ENCODE measurements at regions not wholly inside any gene's neighbourhood (a gene's known extent, or its start where the extent isn't known, plus 50 kb on each side); places are given as distances from the start of the nearest gene placed in this dataset.

GRCh38 chr2:119104414-119104813, 54.1 kb downstream of the C1QL2 start:
- no peaks in the 10 kb centered on the region for H3K27me3 Mint-ChIP-seq
- no peaks in the 10 kb centered on the region for H3K4me1 Mint-ChIP-seq
- CTCF ChIA-PET = no interaction called here
- DNase-seq (no peak), ATAC-seq (no peak)
- H3K9me3 Mint-ChIP-seq (ENCODE audit: low read depth) = no peaks in the 10 kb centered on the region
- H3K27ac Mint-ChIP-seq = no peak overlapping the region
- no peaks in the 10 kb centered on the region for H3K36me3 Mint-ChIP-seq
- no peak overlapping the region for H3K4me3 Mint-ChIP-seq

GRCh38 chr2:119102964-119103363, 55.6 kb downstream of the C1QL2 start:
- no peak for DNase-seq
- ATAC-seq = no peak
- Mint-ChIP-seq H3K36me3 (no peaks in the 10 kb centered on the region), H3K27ac (no peak overlapping the region), H3K4me3 (no peak overlapping the region), H3K27me3 (no peaks in the 10 kb centered on the region), H3K9me3 (ENCODE audit: low read depth) (no peaks in the 10 kb centered on the region), H3K4me1 (no peaks in the 10 kb centered on the region)
- CTCF ChIA-PET = no interaction called here

DNA sequence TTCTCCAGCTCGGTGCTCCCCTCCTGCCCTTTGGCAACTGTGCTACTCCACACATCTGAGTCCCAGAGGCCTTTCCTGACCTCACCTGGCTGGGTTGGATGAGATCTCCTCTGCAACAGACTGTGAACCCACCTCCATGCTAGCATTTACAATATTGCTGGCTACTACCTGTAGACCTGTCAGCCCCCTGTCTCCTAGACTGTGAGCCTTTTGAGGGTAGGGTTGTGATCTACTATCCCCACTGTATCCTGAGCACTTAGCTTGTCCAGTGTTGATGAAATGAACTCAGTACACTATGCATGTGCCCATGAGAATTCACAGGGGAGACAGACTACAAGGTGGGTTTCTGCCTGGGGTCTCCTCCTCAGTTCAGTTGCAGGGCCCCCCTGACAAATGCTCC, 70.1 kb downstream of the C1QL2 start:
- ATAC-seq = no peak
- CTCF ChIA-PET = no interaction called here
- DNase-seq = no peak
- H3K27me3 Mint-ChIP-seq = no peaks in the 10 kb centered on the region
- no peaks in the 10 kb centered on the region for H3K9me3 Mint-ChIP-seq (ENCODE audit: low read depth)
- no peaks in the 10 kb centered on the region for H3K36me3 Mint-ChIP-seq
- no peak overlapping the region for H3K27ac Mint-ChIP-seq
- H3K4me1 Mint-ChIP-seq = no peaks in the 10 kb centered on the region
- no peak overlapping the region for H3K4me3 Mint-ChIP-seq

GRCh38 chr2:119086327-119086726, 72.2 kb downstream of the C1QL2 start:
- Mint-ChIP-seq H3K9me3 (ENCODE audit: low read depth) (no peaks in the 10 kb centered on the region), H3K27me3 (no peaks in the 10 kb centered on the region), H3K27ac (no peak overlapping the region), H3K4me3 (no peak overlapping the region), H3K36me3 (no peaks in the 10 kb centered on the region), H3K4me1 (no peaks in the 10 kb centered on the region)
- DNase-seq = no peak
- ATAC-seq = no peak
- CTCF ChIA-PET = no interaction called here

DNA sequence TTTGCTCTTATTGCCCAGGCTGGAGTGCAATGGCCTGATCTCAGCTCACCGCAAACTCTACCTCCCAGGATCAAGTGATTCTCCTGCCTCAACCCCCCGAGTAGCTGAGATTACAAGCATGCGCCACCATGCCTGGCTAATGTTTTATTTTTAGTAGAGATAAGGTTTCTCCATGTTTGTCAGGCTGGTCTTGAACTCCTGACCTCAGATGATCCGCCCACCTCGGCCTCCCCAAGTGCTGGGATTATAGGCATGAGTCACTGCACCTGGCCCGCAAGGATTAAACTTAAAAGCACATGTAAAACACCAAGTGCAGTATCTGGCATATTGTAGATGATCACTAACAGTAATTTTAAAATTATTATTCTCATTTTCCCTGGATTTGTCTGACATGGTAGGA, 72.9 kb downstream of the C1QL2 start:
- Mint-ChIP-seq H3K9me3 (ENCODE audit: low read depth) (no peaks in the 10 kb centered on the region), H3K4me1 (no peaks in the 10 kb centered on the region), H3K27me3 (no peaks in the 10 kb centered on the region), H3K4me3 (no peak overlapping the region), H3K36me3 (no peaks in the 10 kb centered on the region), H3K27ac (no peak overlapping the region)
- DNase-seq (no peak), ATAC-seq (no peak)
- CTCF ChIA-PET = no interaction called here

DNA sequence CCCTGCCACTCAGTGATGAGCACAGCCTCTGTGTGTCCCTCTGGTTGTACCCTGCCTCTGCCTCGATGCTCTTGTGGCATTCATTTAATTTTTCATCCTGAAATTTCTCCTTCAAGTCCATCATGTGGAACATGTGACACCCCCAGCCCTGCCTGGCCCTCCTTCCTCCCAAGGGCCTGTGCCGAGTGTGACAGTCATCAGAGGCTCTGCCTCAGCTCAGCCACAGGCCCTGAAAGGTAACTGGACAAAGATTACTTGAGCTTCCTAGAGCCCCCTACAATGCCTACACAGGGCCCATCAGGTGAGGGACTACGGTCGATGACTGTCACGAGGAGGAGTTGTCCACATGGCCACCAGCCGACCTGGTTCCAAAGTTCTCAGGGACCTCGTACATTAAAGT, 75.1 kb downstream of the C1QL2 start:
- CTCF ChIA-PET = no interaction called here
- no peak overlapping the region for H3K4me3 Mint-ChIP-seq
- no peak for DNase-seq

DNA sequence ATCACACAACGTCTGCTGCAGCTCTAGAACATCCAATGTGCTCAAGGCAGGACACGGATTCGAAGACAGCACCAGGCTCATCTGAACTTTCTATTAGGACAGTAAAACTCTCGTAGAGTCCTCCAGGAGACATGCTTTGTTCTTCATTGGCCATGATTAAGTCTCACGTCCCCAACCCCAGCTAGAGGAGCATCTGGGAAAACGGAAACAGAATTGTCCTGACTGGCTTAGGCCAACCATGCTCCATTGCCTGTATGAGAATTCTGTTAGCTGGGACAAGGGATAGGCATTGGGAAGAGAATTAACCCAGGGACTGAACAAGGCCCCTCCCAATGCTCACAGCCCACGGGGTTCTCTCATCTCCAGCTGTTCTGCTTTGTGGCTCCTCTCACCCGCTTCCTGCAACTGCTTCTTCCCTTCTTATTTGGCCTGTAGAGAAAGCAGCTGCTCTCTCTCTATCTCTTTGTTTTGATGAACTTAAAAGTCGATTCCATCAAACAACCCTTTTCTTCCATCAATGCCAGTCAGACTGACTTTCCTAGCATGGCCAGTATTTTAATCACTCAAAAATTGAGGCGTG, 75.6 kb downstream of the C1QL2 start:
- DNase-seq (no peak), ATAC-seq (no peak)
- no peaks in the 10 kb centered on the region for H3K9me3 Mint-ChIP-seq (ENCODE audit: low read depth)
- no peaks in the 10 kb centered on the region for H3K27me3 Mint-ChIP-seq
- CTCF ChIA-PET = no interaction called here
- H3K27ac Mint-ChIP-seq = no peak overlapping the region
- no peak overlapping the region for H3K4me3 Mint-ChIP-seq
- H3K36me3 Mint-ChIP-seq = no peaks in the 10 kb centered on the region
- H3K4me1 Mint-ChIP-seq = no peaks in the 10 kb centered on the region

More for the DNA sequence above, 75.1 kb downstream of the C1QL2 start:
- H3K4me1 Mint-ChIP-seq = no peaks in the 10 kb centered on the region
- H3K27ac Mint-ChIP-seq = no peak overlapping the region
- ATAC-seq = no peak
- H3K9me3 Mint-ChIP-seq (ENCODE audit: low read depth) = no peaks in the 10 kb centered on the region
- H3K36me3 Mint-ChIP-seq = no peaks in the 10 kb centered on the region
- no peaks in the 10 kb centered on the region for H3K27me3 Mint-ChIP-seq

DNA sequence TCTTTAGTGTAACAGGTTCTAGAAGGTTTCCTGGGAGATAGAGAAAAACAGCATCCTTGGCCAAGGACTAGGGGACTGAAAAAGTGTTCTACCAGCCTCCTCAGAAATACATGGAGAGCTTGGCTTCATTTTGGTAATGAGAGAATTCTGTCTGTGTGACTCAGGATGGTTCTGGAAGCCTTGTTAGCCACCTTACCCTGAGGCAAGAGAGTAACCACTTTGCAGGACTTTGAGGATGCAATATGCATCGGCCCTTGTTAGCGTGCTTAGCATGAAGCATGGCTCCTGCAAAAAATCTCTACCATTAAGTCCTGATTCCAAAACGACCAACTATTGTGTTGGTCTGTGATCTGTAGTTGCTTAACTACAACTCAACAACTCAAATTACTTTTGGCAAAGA, 79.8 kb downstream of the C1QL2 start:
- H3K9me3 Mint-ChIP-seq (ENCODE audit: low read depth) = no peaks in the 10 kb centered on the region
- H3K4me3 Mint-ChIP-seq = no peak overlapping the region
- no peaks in the 10 kb centered on the region for H3K36me3 Mint-ChIP-seq
- H3K27me3 Mint-ChIP-seq = no peaks in the 10 kb centered on the region
- ATAC-seq = no peak
- no peak for DNase-seq
- no peaks in the 10 kb centered on the region for H3K4me1 Mint-ChIP-seq
- CTCF ChIA-PET = no interaction called here
- no peak overlapping the region for H3K27ac Mint-ChIP-seq

GRCh38 chr2:119076713-119077112, 81.8 kb downstream of the C1QL2 start:
- CTCF ChIA-PET = no interaction called here
- Mint-ChIP-seq H3K4me1 (no peaks in the 10 kb centered on the region), H3K27me3 (no peaks in the 10 kb centered on the region), H3K36me3 (no peaks in the 10 kb centered on the region), H3K4me3 (no peak overlapping the region), H3K9me3 (ENCODE audit: low read depth) (no peaks in the 10 kb centered on the region), H3K27ac (no peak overlapping the region)
- no peak for ATAC-seq
- DNase-seq = no peak

DNA sequence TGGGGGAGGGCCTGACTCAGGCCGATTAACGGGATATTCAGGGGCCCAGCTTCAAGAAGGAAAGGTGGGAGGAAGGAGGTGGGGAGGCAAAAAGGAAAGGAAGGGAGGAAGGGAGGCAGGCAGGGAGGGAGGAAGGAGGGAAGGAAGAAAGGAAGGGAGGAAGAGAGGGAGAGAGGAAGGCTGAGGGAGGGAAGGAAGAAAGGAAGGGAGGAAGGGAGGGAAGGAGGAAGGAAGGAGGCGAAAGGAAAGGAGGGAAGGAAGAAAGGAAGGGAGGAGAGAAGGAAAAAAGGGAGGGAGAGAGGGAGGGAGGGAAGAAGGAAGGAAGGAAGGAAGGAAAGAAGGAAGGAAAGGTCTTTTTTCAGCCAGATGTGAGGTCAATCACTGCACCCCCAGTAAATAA, 85.3 kb downstream of the C1QL2 start:
- H3K36me3 Mint-ChIP-seq = no peaks in the 10 kb centered on the region
- ATAC-seq = no peak
- no peak overlapping the region for H3K27ac Mint-ChIP-seq
- DNase-seq = no peak
- no peak overlapping the region for H3K4me3 Mint-ChIP-seq
- no peaks in the 10 kb centered on the region for H3K4me1 Mint-ChIP-seq
- H3K9me3 Mint-ChIP-seq (ENCODE audit: low read depth) = no peaks in the 10 kb centered on the region
- CTCF ChIA-PET = no interaction called here
- no peaks in the 10 kb centered on the region for H3K27me3 Mint-ChIP-seq

GRCh38 chr2:119071476-119071875, 87.1 kb downstream of the C1QL2 start:
- H3K9me3 Mint-ChIP-seq (ENCODE audit: low read depth) = no peaks in the 10 kb centered on the region
- H3K4me1 Mint-ChIP-seq = no peaks in the 10 kb centered on the region
- H3K36me3 Mint-ChIP-seq = no peaks in the 10 kb centered on the region
- no peak for DNase-seq
- no peak for ATAC-seq
- no peak overlapping the region for H3K4me3 Mint-ChIP-seq
- no peak overlapping the region for H3K27ac Mint-ChIP-seq
- CTCF ChIA-PET = no interaction called here
- H3K27me3 Mint-ChIP-seq = no peaks in the 10 kb centered on the region

DNA sequence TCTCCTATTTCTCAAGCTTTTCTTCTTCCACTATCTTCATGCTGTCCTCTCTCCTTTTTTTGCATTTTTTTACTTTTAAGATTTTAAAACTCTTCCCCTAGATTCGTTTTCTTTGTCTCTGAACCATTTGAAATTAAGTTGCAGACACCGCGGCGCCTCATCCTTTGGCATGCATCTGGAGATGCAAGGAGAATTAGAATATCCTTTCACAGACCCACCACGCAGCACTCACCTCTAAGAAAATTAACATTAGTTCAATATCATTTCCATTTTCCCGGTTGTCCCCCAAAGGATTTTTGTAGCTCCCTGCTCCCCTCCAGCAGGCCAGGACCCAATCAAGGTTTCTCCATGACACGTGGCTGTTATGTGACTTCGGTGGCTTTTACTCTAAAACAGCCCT, 88.8 kb downstream of the C1QL2 start:
- CTCF ChIA-PET = no interaction called here
- no peaks in the 10 kb centered on the region for H3K27me3 Mint-ChIP-seq
- DNase-seq (no peak), ATAC-seq (no peak)
- H3K9me3 Mint-ChIP-seq (ENCODE audit: low read depth) = no peaks in the 10 kb centered on the region
- H3K36me3 Mint-ChIP-seq = no peaks in the 10 kb centered on the region
- H3K4me1 Mint-ChIP-seq = no peaks in the 10 kb centered on the region
- no peak overlapping the region for H3K4me3 Mint-ChIP-seq
- H3K27ac Mint-ChIP-seq = no peak overlapping the region

DNA sequence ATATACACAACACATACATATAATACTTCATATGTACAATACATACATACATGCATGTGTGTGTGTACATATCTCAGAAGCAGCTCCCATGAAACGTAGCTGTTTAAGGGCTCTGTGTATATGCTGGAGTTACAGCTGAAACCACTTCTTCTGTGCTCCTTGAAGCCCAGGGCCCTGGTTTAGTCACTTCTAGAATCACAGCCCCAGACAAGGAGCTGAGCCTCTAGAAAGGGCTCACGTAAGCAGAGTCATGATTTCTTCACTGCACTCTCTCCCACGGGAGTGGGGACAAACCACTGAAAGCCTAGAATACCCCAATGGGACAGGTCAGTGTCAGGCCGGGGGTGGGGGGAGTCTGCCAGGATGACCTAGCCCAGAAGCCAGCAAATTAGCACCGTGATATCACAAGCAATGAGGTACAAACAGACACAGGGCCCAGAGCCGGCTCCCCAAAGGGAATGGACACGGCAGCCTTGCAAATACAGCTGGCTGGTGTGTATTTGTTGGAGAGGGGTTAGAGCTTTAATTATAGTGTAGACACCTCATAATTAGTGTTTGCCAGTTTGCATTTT, 90.3 kb downstream of the C1QL2 start:
- H3K9me3 Mint-ChIP-seq (ENCODE audit: low read depth) = no peaks in the 10 kb centered on the region
- DNase-seq = no peak
- H3K36me3 Mint-ChIP-seq = no peaks in the 10 kb centered on the region
- CTCF ChIA-PET = no interaction called here
- no peaks in the 10 kb centered on the region for H3K27me3 Mint-ChIP-seq
- no peak overlapping the region for H3K27ac Mint-ChIP-seq
- H3K4me3 Mint-ChIP-seq = no peak overlapping the region
- ATAC-seq = no peak
- H3K4me1 Mint-ChIP-seq = no peaks in the 10 kb centered on the region

GRCh38 chr2:119066272-119066804, 92.2 kb downstream of the C1QL2 start:
- Mint-ChIP-seq H3K27me3 (no peaks in the 10 kb centered on the region), H3K9me3 (ENCODE audit: low read depth) (no peaks in the 10 kb centered on the region), H3K4me3 (no peak overlapping the region), H3K27ac (no peak overlapping the region), H3K36me3 (no peaks in the 10 kb centered on the region), H3K4me1 (no peaks in the 10 kb centered on the region)
- DNase-seq = no peak
- ATAC-seq = no peak
- CTCF ChIA-PET = interaction anchor here (0.6 kb wide), 1 partner anchor 471 kb away, joined by 4 read pairs; no protein-coding TSS in a partner anchor

- DNase-seq = no peak
- no peaks in the 10 kb centered on the region for H3K36me3 Mint-ChIP-seq
- CTCF ChIA-PET = no interaction called here
- H3K4me3 Mint-ChIP-seq = no peak overlapping the region
- H3K4me1 Mint-ChIP-seq = no peaks in the 10 kb centered on the region
- H3K27ac Mint-ChIP-seq = no peak overlapping the region
- H3K9me3 Mint-ChIP-seq (ENCODE audit: low read depth) = no peaks in the 10 kb centered on the region
- no peaks in the 10 kb centered on the region for H3K27me3 Mint-ChIP-seq
- ATAC-seq = no peak
Observed at GRCh38 chr2:119065146-119065545, 93.4 kb downstream of the C1QL2 start.

Measured in activated CD8-positive, alpha-beta memory T cell treated with anti-CD3 and anti-CD28 coated beads, Interleukin-2, amount 10 ng/mL, durations not matched to agents 7 days and 5 days (primary cell).